Adrenal gland (tissue), 5 donors: ENCODE measurements at regions not wholly inside any gene's neighbourhood (a gene's known extent, or its start where the extent isn't known, plus 50 kb on each side); places are given as distances from the start of the nearest gene placed in this dataset.

Experiments
- POLR2A ChIP-seq, 2 donors: fragments of 450-650 bp; IDR thresholded peaks; one replicate each; pipeline ENCODE4 v1.6.1; 2017; ENCODE audit warnings: antibody characterized with exemption in 2 of 2, mild to moderate bottlenecking in 2 of 2, moderate library complexity in 1 of 2
- TF ChIP-seq, protein P1 (sequence below), 6 experiments: fragments of 450-650 bp in 4 of 6; fragments of 200-600 bp in 2 of 6; sonication (generic) in 1 of 6; IDR thresholded peaks; 1 replicate in 5 of 6; 2 replicates in 1 of 6; pipeline versions ENCODE4 v1.5.1 to v1.8.0; 2016 to 2021; ENCODE audit warnings: antibody characterized with exemption in 6 of 6, mild to moderate bottlenecking in 2 of 6, moderate library complexity in 1 of 6
- donor health status: DM: no; HTN: no; CAD: no.

DNA sequence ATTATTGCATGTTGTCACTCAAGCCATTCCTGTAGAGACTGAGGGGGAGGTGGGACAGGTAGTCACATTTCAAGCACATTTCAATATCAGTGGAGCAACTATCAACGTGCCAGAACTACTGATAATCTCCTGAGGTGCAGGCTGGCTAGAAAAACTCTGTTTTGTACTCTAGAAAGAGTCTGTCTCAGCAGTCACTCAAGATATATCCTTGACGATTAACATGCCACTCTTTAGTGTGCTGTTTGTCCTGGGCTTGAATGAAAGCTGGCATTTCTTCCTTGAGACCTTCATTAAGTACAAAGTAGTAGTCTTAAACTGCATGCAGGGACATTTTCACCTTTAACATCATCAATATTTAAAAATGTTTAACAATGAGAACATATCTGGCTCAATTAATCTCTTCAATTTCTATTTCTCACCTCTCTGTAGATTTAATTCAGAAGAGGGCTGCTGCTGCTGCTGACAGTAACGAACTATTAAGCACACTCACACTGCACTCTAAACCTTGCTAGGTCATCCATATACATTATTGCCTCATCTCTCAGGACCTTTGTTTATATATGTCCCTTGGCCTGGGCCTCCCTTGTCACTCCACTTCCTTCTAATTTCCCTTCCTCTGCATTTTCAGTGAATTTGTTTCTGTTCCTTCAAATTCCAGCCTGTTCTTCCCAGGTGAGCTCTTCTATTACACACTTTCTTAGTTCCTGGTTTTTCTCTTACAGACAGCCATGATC lies 412.0 kb downstream of the HAPSTR1 start:
- TF ChIP-seq, protein P1, sequence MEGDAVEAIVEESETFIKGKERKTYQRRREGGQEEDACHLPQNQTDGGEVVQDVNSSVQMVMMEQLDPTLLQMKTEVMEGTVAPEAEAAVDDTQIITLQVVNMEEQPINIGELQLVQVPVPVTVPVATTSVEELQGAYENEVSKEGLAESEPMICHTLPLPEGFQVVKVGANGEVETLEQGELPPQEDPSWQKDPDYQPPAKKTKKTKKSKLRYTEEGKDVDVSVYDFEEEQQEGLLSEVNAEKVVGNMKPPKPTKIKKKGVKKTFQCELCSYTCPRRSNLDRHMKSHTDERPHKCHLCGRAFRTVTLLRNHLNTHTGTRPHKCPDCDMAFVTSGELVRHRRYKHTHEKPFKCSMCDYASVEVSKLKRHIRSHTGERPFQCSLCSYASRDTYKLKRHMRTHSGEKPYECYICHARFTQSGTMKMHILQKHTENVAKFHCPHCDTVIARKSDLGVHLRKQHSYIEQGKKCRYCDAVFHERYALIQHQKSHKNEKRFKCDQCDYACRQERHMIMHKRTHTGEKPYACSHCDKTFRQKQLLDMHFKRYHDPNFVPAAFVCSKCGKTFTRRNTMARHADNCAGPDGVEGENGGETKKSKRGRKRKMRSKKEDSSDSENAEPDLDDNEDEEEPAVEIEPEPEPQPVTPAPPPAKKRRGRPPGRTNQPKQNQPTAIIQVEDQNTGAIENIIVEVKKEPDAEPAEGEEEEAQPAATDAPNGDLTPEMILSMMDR (IDR thresholded peaks at IDR 0.05): no peak
- TF ChIP-seq POLR2A (IDR thresholded peaks at IDR 0.05): no peak
